ENCODE measurements at regions not wholly inside any gene's neighbourhood (a gene's known extent, or its start where the extent isn't known, plus 50 kb on each side); places are given as distances from the start of the nearest gene placed in this dataset.

DNA sequence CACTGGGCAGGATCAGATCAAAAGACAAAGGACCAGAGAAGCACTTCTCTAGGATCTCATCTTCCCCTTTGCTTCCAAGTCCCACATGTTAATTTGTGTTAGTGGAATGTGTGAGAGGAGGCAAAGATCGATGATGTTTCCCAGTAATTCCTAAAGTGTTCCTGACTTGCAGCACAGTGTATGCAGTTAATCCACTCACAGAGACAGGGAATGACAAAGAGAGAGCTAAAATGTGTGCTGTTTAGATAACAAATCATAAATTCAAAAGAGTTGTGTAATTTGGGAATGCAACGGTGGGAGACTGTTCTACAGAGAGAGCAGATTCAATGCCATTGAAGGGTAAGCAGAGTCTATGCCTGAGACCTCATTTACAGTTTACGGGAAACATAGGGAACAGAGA, 132.0 kb upstream of the SVIL start:
- no peaks in the 10 kb centered on the region for H3K4me1 ChIP-seq (ENCODE audit: control insufficient read depth, insufficient read depth, low read length)
- ChIA-PET RAD21 (ENCODE audit: unreplicated experiment) (no interaction called here), CTCF (no interaction called here), SMC1A (ENCODE audit: uncharacterized antibody, unreplicated experiment) (interaction anchor here (0.9 to 1.2 kb wide), 3 partner anchors 8 to 254 kb away, joined by 3 to 4 read pairs (median 3); no protein-coding TSS in a partner anchor), POLR2A (no interaction called here)
- FAIRE-seq (no peak), DNase-seq (ENCODE audit: low read depth, low spot score) (no peak), ATAC-seq (no peak)
- no peaks in the 10 kb centered on the region for H4K20me1 ChIP-seq (ENCODE audit: control insufficient read depth, insufficient read depth)
- no peak overlapping the region for H3K27ac ChIP-seq (ENCODE audit: control insufficient read depth, insufficient read depth)
- no peak overlapping the region for H3K9ac ChIP-seq (ENCODE audit: control insufficient read depth, insufficient read depth, low read length)
- no peak overlapping the region for H2AFZ ChIP-seq (ENCODE audit: control insufficient read depth, low read depth, low read length)
- WGBS (ENCODE audit: insufficient coverage, insufficient replicate concordance, low lambda C conversion rate, missing lambda C conversion rate): 4% methylated on average over 3 of the region's 3 CpGs
- no peaks in the 10 kb centered on the region for H3K36me3 ChIP-seq (ENCODE audit: control insufficient read depth in 2 of 2, insufficient read depth in 2 of 2, low read length in 1 of 2)
- H3K9me3 ChIP-seq (replicated peaks; ENCODE audit: control insufficient read depth, insufficient read depth, low read length): no peaks in the 10 kb centered on the region
- no peaks in the 10 kb centered on the region for H3K27me3 ChIP-seq (replicated peaks in 1 of 2; ENCODE audit: control insufficient read depth in 2 of 2, insufficient read depth in 2 of 2, low read length in 1 of 2)
- TF ChIP-seq, protein P1, sequence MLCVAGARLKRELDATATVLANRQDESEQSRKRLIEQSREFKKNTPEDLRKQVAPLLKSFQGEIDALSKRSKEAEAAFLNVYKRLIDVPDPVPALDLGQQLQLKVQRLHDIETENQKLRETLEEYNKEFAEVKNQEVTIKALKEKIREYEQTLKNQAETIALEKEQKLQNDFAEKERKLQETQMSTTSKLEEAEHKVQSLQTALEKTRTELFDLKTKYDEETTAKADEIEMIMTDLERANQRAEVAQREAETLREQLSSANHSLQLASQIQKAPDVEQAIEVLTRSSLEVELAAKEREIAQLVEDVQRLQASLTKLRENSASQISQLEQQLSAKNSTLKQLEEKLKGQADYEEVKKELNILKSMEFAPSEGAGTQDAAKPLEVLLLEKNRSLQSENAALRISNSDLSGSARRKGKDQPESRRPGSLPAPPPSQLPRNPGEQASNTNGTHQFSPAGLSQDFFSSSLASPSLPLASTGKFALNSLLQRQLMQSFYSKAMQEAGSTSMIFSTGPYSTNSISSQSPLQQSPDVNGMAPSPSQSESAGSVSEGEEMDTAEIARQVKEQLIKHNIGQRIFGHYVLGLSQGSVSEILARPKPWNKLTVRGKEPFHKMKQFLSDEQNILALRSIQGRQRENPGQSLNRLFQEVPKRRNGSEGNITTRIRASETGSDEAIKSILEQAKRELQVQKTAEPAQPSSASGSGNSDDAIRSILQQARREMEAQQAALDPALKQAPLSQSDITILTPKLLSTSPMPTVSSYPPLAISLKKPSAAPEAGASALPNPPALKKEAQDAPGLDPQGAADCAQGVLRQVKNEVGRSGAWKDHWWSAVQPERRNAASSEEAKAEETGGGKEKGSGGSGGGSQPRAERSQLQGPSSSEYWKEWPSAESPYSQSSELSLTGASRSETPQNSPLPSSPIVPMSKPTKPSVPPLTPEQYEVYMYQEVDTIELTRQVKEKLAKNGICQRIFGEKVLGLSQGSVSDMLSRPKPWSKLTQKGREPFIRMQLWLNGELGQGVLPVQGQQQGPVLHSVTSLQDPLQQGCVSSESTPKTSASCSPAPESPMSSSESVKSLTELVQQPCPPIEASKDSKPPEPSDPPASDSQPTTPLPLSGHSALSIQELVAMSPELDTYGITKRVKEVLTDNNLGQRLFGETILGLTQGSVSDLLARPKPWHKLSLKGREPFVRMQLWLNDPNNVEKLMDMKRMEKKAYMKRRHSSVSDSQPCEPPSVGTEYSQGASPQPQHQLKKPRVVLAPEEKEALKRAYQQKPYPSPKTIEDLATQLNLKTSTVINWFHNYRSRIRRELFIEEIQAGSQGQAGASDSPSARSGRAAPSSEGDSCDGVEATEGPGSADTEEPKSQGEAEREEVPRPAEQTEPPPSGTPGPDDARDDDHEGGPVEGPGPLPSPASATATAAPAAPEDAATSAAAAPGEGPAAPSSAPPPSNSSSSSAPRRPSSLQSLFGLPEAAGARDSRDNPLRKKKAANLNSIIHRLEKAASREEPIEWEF (IDR thresholded peaks at IDR 0.05; ENCODE audit: insufficient replicate concordance, low read depth, low read length): no peak
- TF ChIP-seq TCF3 (IDR thresholded peaks at IDR 0.05; ENCODE audit: borderline replicate concordance, insufficient read depth, low read depth, low read length) (no peak), IRF4 (IDR thresholded peaks at IDR 0.05; ENCODE audit: low read depth, low read length) (no peak), HDGF (IDR thresholded peaks at IDR 0.05) (no peak), GABPA (IDR thresholded peaks at IDR 0.05; ENCODE audit: low read depth) (no peak)
- TF ChIP-seq, protein P2, sequence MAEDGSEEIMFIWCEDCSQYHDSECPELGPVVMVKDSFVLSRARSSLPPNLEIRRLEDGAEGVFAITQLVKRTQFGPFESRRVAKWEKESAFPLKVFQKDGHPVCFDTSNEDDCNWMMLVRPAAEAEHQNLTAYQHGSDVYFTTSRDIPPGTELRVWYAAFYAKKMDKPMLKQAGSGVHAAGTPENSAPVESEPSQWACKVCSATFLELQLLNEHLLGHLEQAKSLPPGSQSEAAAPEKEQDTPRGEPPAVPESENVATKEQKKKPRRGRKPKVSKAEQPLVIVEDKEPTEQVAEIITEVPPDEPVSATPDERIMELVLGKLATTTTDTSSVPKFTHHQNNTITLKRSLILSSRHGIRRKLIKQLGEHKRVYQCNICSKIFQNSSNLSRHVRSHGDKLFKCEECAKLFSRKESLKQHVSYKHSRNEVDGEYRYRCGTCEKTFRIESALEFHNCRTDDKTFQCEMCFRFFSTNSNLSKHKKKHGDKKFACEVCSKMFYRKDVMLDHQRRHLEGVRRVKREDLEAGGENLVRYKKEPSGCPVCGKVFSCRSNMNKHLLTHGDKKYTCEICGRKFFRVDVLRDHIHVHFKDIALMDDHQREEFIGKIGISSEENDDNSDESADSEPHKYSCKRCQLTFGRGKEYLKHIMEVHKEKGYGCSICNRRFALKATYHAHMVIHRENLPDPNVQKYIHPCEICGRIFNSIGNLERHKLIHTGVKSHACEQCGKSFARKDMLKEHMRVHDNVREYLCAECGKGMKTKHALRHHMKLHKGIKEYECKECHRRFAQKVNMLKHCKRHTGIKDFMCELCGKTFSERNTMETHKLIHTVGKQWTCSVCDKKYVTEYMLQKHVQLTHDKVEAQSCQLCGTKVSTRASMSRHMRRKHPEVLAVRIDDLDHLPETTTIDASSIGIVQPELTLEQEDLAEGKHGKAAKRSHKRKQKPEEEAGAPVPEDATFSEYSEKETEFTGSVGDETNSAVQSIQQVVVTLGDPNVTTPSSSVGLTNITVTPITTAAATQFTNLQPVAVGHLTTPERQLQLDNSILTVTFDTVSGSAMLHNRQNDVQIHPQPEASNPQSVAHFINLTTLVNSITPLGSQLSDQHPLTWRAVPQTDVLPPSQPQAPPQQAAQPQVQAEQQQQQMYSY (CRISPR knock-in tag; IDR thresholded peaks at IDR 0.05): no peak
- in situ Hi-C loops (cut with MboI) (no loop called here), intact Hi-C loops (cut with micrococcal nuclease; ENCODE audit: unreplicated experiment) (no loop called here)
- no peak overlapping the region for H3K4me3 ChIP-seq
- H3K4me2 ChIP-seq (ENCODE audit: control insufficient read depth, insufficient read depth): no peak overlapping the region
- BruUV-seq (replicated peaks): no TSS peak
- H3K79me2 ChIP-seq (ENCODE audit: control insufficient read depth, insufficient read depth, low read length): no peaks in the 10 kb centered on the region
